SIG-M5 treated with dmso at 0.1 percent for 504 hours (cell line): ENCODE measurements at regions not wholly inside any gene's neighbourhood (a gene's known extent, or its start where the extent isn't known, plus 50 kb on each side); places are given as distances from the start of the nearest gene placed in this dataset.
"Not testable (repeated sequence)": the region's sequence is repeated elsewhere in the genome, so short reads cannot be mapped to it uniquely, and the experiment has no call there.

Source experiments
- DNase-seq: peaks from one replicate; lab custom pipeline; 2025; ENCODE audit not compliant: unreplicated experiment; lab: John Stamatoyannopoulos, UW

GRCh38 chr4:149983931-149984330 is 94.3 kb upstream of the DCLK2 start:
- DNase-seq = no peak

GRCh38 chr4:149985981-149986380 is 92.3 kb upstream of the DCLK2 start:
- DNase-seq = no peak

- DNase-seq = no peak
Observed at GRCh38 chr4:149986917-149987316, 91.3 kb upstream of the DCLK2 start.

- no peak for DNase-seq
Observed at GRCh38 chr4:149987330-149988086, 90.7 kb upstream of the DCLK2 start.

- DNase-seq = no peak
Observed at GRCh38 chr4:149988087-149988410, 90.2 kb upstream of the DCLK2 start.

- no peak for DNase-seq
Observed at GRCh38 chr4:149993030-149993429, 85.2 kb upstream of the DCLK2 start.

- no peak for DNase-seq
Observed at GRCh38 chr4:149995134-149995756, 83.0 kb upstream of the DCLK2 start.

GRCh38 chr4:149997881-149998421 is 80.3 kb upstream of the DCLK2 start:
- no peak for DNase-seq

- peak; percentile 55 for DNase-seq
Observed at GRCh38 chr4:149999485-150000074, 78.7 kb upstream of the DCLK2 start.

- no peak for DNase-seq
Observed at GRCh38 chr4:150001815-150002214, 76.4 kb upstream of the DCLK2 start.

GRCh38 chr4:150002561-150002960 is 75.7 kb upstream of the DCLK2 start:
- DNase-seq = no peak

- DNase-seq = no peak
Observed at GRCh38 chr4:150004481-150004880, 73.8 kb upstream of the DCLK2 start.

GRCh38 chr4:150005537-150005936 is 72.7 kb upstream of the DCLK2 start:
- DNase-seq = no peak

GRCh38 chr4:150006197-150006596 is 72.0 kb upstream of the DCLK2 start:
- DNase-seq = no peak

GRCh38 chr4:150007512-150007911 is 70.7 kb upstream of the DCLK2 start:
- DNase-seq = no peak

GRCh38 chr4:150008546-150008945 is 69.7 kb upstream of the DCLK2 start:
- no peak for DNase-seq

GRCh38 chr4:150009533-150009932 is 68.7 kb upstream of the DCLK2 start:
- no peak for DNase-seq

- peak; percentile 54 for DNase-seq
Observed at GRCh38 chr4:150010525-150011126, 67.6 kb upstream of the DCLK2 start.

- no peak for DNase-seq
Observed at GRCh38 chr4:150012851-150013360, 65.3 kb upstream of the DCLK2 start.

- DNase-seq = not testable (repeated sequence)
Observed at GRCh38 chr4:150015910-150016309, 62.3 kb upstream of the DCLK2 start.

GRCh38 chr4:150016621-150017020 is 61.6 kb upstream of the DCLK2 start:
- not testable (repeated sequence) for DNase-seq

GRCh38 chr4:150018257-150018656 is 60.0 kb upstream of the DCLK2 start:
- no peak for DNase-seq
